ENCODE measurements at regions not wholly inside any gene's neighbourhood (a gene's known extent, or its start where the extent isn't known, plus 50 kb on each side); places are given as distances from the start of the nearest gene placed in this dataset.

DNA sequence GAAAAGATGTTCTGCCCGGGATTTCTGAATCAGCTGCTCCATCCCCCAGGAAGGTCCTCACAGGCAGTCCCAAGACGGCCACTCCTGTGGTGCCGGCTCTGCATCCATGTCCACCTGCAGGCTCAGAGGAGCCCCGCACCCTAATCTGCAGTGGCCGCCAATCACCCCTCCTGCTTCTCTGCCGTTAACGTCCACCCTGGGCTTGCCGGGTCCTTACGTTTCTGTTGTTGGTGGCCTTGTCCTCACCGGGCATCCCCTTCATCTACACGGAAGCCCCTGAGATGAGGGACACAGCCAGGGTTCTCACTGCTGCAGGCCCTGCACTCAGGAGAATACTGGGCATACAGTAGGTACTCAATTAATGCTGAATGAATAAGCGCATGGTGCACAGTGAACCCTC is 131.5 kb upstream of the SNTG2 start:
- TF ChIP-seq, protein P1, sequence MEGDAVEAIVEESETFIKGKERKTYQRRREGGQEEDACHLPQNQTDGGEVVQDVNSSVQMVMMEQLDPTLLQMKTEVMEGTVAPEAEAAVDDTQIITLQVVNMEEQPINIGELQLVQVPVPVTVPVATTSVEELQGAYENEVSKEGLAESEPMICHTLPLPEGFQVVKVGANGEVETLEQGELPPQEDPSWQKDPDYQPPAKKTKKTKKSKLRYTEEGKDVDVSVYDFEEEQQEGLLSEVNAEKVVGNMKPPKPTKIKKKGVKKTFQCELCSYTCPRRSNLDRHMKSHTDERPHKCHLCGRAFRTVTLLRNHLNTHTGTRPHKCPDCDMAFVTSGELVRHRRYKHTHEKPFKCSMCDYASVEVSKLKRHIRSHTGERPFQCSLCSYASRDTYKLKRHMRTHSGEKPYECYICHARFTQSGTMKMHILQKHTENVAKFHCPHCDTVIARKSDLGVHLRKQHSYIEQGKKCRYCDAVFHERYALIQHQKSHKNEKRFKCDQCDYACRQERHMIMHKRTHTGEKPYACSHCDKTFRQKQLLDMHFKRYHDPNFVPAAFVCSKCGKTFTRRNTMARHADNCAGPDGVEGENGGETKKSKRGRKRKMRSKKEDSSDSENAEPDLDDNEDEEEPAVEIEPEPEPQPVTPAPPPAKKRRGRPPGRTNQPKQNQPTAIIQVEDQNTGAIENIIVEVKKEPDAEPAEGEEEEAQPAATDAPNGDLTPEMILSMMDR (IDR thresholded peaks at IDR 0.05 in 4 of 5, conservative IDR thresholded peaks at IDR 0.05 in 1 of 5) = no peak
- no peak for TF ChIP-seq POLR2A (IDR thresholded peaks at IDR 0.05)

Data from gastrocnemius medialis (tissue), 4 donors.